Esophagus squamous epithelium (tissue), 4 donors: ENCODE measurements at regions not wholly inside any gene's neighbourhood (a gene's known extent, or its start where the extent isn't known, plus 50 kb on each side); places are given as distances from the start of the nearest gene placed in this dataset.

Experiments used
- CTCF ChIP-seq, 6 experiments: fragments of 450-650 bp in 4 of 6; fragments of 200-600 bp in 2 of 6; sonication (generic) in 2 of 6; IDR thresholded peaks; one replicate each; pipeline ENCODE4 v1.5.1; 2016 to 2019; ENCODE audit warnings: antibody characterized with exemption in 6 of 6, mild to moderate bottlenecking in 4 of 6, moderate library complexity in 4 of 6
- POLR2A ChIP-seq, 4 donors: fragments of 450-650 bp; IDR thresholded peaks; one replicate each; pipeline ENCODE4 v1.6.1; 2017; ENCODE audit warnings: antibody characterized with exemption in 4 of 4, mild to moderate bottlenecking in 4 of 4, moderate library complexity in 3 of 4

- no peak for TF ChIP-seq CTCF (IDR thresholded peaks at IDR 0.05)
- TF ChIP-seq POLR2A (IDR thresholded peaks at IDR 0.05) = no peak
These were observed 692.7 kb upstream of the SGO1 start for GRCh38 chr3:20878691-20879090.
